Endothelial cell of umbilical vein (primary cell): ENCODE measurements at regions not wholly inside any gene's neighbourhood (a gene's known extent, or its start where the extent isn't known, plus 50 kb on each side); places are given as distances from the start of the nearest gene placed in this dataset.

Source experiments
- FOS ChIP-seq: IDR thresholded peaks from 2 replicates; pipeline ENCODE4 v1.6.1; 2011; ENCODE audit warnings: mild to moderate bottlenecking, low read length, moderate library complexity, borderline replicate concordance; ENCODE audit not compliant: insufficient read depth
- POLR2AphosphoS5 ChIP-seq: IDR thresholded peaks from 2 replicates; pipeline ENCODE4 v1.6.1; 2012; ENCODE audit warnings: low read depth, mild to moderate bottlenecking, control low read depth, low read length, moderate library complexity; ENCODE audit not compliant: insufficient read depth
- TF ChIP-seq, protein P1 (sequence below), 2 donors: IDR thresholded peaks; 1 replicate in 1 of 2; 2 replicates in 1 of 2; pipeline ENCODE4 v1.5.1; 2011; ENCODE audit warnings: low read length in 2 of 2, mild to moderate bottlenecking in 2 of 2, moderate library complexity in 2 of 2, control low read depth in 1 of 2, inconsistent platforms in 1 of 2, low read depth in 1 of 2; ENCODE audit not compliant: insufficient read depth in 1 of 2; ENCODE audit errors: extremely low read depth in 1 of 2

GRCh38 chr17:77842528-77843147, 115.9 kb upstream of the TNRC6C start:
- peak; percentile 71 for TF ChIP-seq FOS
- TF ChIP-seq, protein P1, sequence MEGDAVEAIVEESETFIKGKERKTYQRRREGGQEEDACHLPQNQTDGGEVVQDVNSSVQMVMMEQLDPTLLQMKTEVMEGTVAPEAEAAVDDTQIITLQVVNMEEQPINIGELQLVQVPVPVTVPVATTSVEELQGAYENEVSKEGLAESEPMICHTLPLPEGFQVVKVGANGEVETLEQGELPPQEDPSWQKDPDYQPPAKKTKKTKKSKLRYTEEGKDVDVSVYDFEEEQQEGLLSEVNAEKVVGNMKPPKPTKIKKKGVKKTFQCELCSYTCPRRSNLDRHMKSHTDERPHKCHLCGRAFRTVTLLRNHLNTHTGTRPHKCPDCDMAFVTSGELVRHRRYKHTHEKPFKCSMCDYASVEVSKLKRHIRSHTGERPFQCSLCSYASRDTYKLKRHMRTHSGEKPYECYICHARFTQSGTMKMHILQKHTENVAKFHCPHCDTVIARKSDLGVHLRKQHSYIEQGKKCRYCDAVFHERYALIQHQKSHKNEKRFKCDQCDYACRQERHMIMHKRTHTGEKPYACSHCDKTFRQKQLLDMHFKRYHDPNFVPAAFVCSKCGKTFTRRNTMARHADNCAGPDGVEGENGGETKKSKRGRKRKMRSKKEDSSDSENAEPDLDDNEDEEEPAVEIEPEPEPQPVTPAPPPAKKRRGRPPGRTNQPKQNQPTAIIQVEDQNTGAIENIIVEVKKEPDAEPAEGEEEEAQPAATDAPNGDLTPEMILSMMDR (IDR thresholded peaks at IDR 0.05; ENCODE audit: extremely low read depth in 1 of 2, insufficient read depth in 1 of 2, low read depth in 1 of 2, low read length in 2 of 2), result no peak
- TF ChIP-seq POLR2AphosphoS5, result no peak
